HepG2 (cell line): ENCODE measurements at regions not wholly inside any gene's neighbourhood (a gene's known extent, or its start where the extent isn't known, plus 50 kb on each side); places are given as distances from the start of the nearest gene placed in this dataset.

Source experiments
- ATAC-seq: fragments of 200-7000 bp; cut with Tn5 transposase; 3 replicates; pipeline ENCODE4 v1.9.1; 2020; ENCODE audit warnings: mild to moderate bottlenecking, moderate library complexity
- BruUV-seq: library from RNA; stranded (reverse); fragments of 400-500 nt; replicated peaks from 2 replicates; lab custom pipeline; 2021; lab: Mats Ljungman, UMichigan
- CTCF ChIA-PET: fragments of 300-600 bp; formaldehyde crosslinking; extraction: SDS; loops from one replicate; lab custom pipeline; 2021; ENCODE audit warnings: low total read pairs, inconsistent platforms, low intra/inter-chr PET ratio; lab: Yijun Ruan, JAX
- POLR2A ChIA-PET: fragments of 350-600 bp; sonication (Branson Sonifier 250); formaldehyde crosslinking; loops from one replicate; lab custom pipeline; 2020; ENCODE audit warnings: antibody characterized with exemption, inconsistent platforms; lab: Yijun Ruan, JAX
- DNase-seq: peaks from one replicate; pipeline ENCODE4 v3.0.0-alpha.2; 2015; ENCODE audit warnings: low spot score
- FAIRE-seq: peaks from 3 replicates; lab custom pipeline; 2011; peaks lifted over from hg19 to GRCh38; lab: Jason Lieb, UNC
- H2AFZ ChIP-seq: one replicate; pipeline ENCODE4 v1.6.1; 2011; ENCODE audit warnings: low read length, inconsistent platforms
- H3K27ac ChIP-seq: fragments of 300-600 bp; 3 replicates; pipeline ENCODE4 v1.8.0; 2011; ENCODE audit warnings: mixed run types, mild to moderate bottlenecking, mixed read lengths, low read length, inconsistent platforms; ENCODE audit not compliant: insufficient read depth; ENCODE audit errors: extremely low read length
- H3K27me3 ChIP-seq, 2 experiments: fragments of 200-600 bp in 1 of 2; 2 replicates in 1 of 2; 3 replicates in 1 of 2; pipeline versions ENCODE4 v1.6.0 to v1.8.0; 2011; ENCODE audit warnings: low read length in 2 of 2, mild to moderate bottlenecking in 2 of 2, moderate library complexity in 2 of 2, inconsistent platforms in 1 of 2; ENCODE audit not compliant: insufficient read depth in 2 of 2, control insufficient read depth in 1 of 2
- H3K36me3 ChIP-seq, 2 experiments: fragments of 200-600 bp in 1 of 2; replicated peaks in 1 of 2; 2 replicates in 1 of 2; 3 replicates in 1 of 2; pipeline versions ENCODE4 v1.5.1 to v1.8.0; 2011; ENCODE audit warnings: low read length in 2 of 2, inconsistent platforms in 1 of 2; ENCODE audit not compliant: insufficient read depth in 2 of 2, control insufficient read depth in 1 of 2
- H3K4me1 ChIP-seq: 2 replicates; pipeline ENCODE4 v1.5.1; 2012; ENCODE audit warnings: low read length, inconsistent platforms; ENCODE audit not compliant: insufficient read depth
- H3K4me2 ChIP-seq: 2 replicates; pipeline ENCODE4 v1.6.0; 2011; ENCODE audit warnings: low read depth, low read length, inconsistent platforms
- H3K4me3 ChIP-seq, 3 experiments: fragments of 200-600 bp in 1 of 3; sonication (generic), shearing (Covaris generic) in 1 of 3; replicated peaks in 1 of 3; 2 replicates each; pipeline ENCODE4 v1.5.1; 2011 to 2016; ENCODE audit warnings: low read length in 3 of 3, inconsistent platforms in 2 of 3, low read depth in 2 of 3, mild to moderate bottlenecking in 2 of 3, control low read depth in 1 of 3, mixed read lengths in 1 of 3; ENCODE audit not compliant: insufficient read depth in 1 of 3
- H3K79me2 ChIP-seq: one replicate; pipeline ENCODE4 v1.6.1; 2011; ENCODE audit warnings: low read length, inconsistent platforms; ENCODE audit not compliant: insufficient read depth
- H3K9ac ChIP-seq: 2 replicates; pipeline ENCODE4 v1.6.0; 2011; ENCODE audit warnings: mild to moderate bottlenecking, low read depth, low read length, inconsistent platforms; ENCODE audit not compliant: insufficient read depth
- H3K9me3 ChIP-seq: 2 replicates; pipeline ENCODE4 v1.5.1; 2012; ENCODE audit warnings: mild to moderate bottlenecking, low read length
- H4K20me1 ChIP-seq: 2 replicates; pipeline ENCODE4 v1.6.0; 2011; ENCODE audit warnings: inconsistent platforms, mild to moderate bottlenecking, low read length, moderate library complexity; ENCODE audit not compliant: insufficient read depth
- AFF4 ChIP-seq: sonication (generic); formaldehyde crosslinking; IDR thresholded peaks from 2 replicates; pipeline ENCODE4 v1.4.0; 2020; ENCODE audit warnings: missing genetic modification reagents
- CBX2 ChIP-seq, 2 experiments: fragments of 200-600 bp in 1 of 2; sonication (generic); formaldehyde crosslinking in 1 of 2; IDR thresholded peaks; 2 replicates each; pipeline versions ENCODE4 v1.7.0 to v1.8.1; 2018 to 2022; ENCODE audit warnings: low read depth in 2 of 2, low read length in 1 of 2, mild to moderate bottlenecking in 1 of 2, missing genetic modification reagents in 1 of 2
- CBX5 ChIP-seq: sonication (generic); formaldehyde crosslinking; IDR thresholded peaks from 2 replicates; pipeline ENCODE4 v1.4.0; 2020; ENCODE audit warnings: missing genetic modification reagents, borderline replicate concordance
- CEBPB ChIP-seq: IDR thresholded peaks from 2 replicates; pipeline ENCODE4 v1.6.1; 2011; ENCODE audit warnings: low read depth, low read length, improper control_type of control experiment, borderline replicate concordance
- HES4 ChIP-seq: sonication (generic); formaldehyde crosslinking; IDR thresholded peaks from 2 replicates; pipeline ENCODE4 v1.9.0; 2021; ENCODE audit warnings: mild to moderate bottlenecking, missing genetic modification reagents, borderline replicate concordance
- HNRNPUL1 ChIP-seq: fragments of 200-400 bp; formaldehyde crosslinking; IDR thresholded peaks from 2 replicates; pipeline ENCODE4 v1.6.1; 2017; ENCODE audit warnings: low read depth, mild to moderate bottlenecking, low read length, moderate library complexity
- NFYB ChIP-seq: sonication (generic); formaldehyde crosslinking; IDR thresholded peaks from 2 replicates; pipeline ENCODE4 v1.4.0; 2020; ENCODE audit warnings: missing genetic modification reagents
- RAD51 ChIP-seq: fragments of 450-650 bp; IDR thresholded peaks from 2 replicates; pipeline ENCODE4 v1.6.1; 2016; ENCODE audit warnings: borderline replicate concordance
- STAG1 ChIP-seq: sonication (generic); formaldehyde crosslinking; IDR thresholded peaks from 2 replicates; pipeline ENCODE4 v1.4.0; 2020; ENCODE audit warnings: missing genetic modification reagents
- TEF ChIP-seq: sonication (generic); formaldehyde crosslinking; IDR thresholded peaks from 2 replicates; pipeline ENCODE4 v1.5.0; 2020; ENCODE audit warnings: missing genetic modification reagents
- TSC22D2 ChIP-seq: sonication (generic); formaldehyde crosslinking; IDR thresholded peaks from 2 replicates; pipeline ENCODE4 v1.5.1; 2020; ENCODE audit warnings: missing genetic modification reagents, mild to moderate bottlenecking, borderline replicate concordance
- ZC3H4 ChIP-seq: sonication (generic); formaldehyde crosslinking; IDR thresholded peaks from 2 replicates; pipeline ENCODE4 v1.4.0; 2020; ENCODE audit warnings: missing genetic modification reagents, borderline replicate concordance
- ZNF101 ChIP-seq: sonication (generic); formaldehyde crosslinking; IDR thresholded peaks from 2 replicates; pipeline ENCODE4 v1.4.0; 2020; ENCODE audit warnings: mild to moderate bottlenecking, low read depth, missing genetic modification reagents, borderline replicate concordance
- ZNF124 ChIP-seq: sonication (generic); formaldehyde crosslinking; IDR thresholded peaks from 2 replicates; pipeline ENCODE4 v1.4.0; 2020; ENCODE audit warnings: missing genetic modification reagents
- ZNF30 ChIP-seq: sonication (generic); formaldehyde crosslinking; IDR thresholded peaks from 2 replicates; pipeline ENCODE4 v1.5.0; 2020; ENCODE audit warnings: mild to moderate bottlenecking, missing genetic modification reagents
- ZNF7 ChIP-seq: IDR thresholded peaks from 2 replicates; pipeline ENCODE4 v1.6.1; 2016; ENCODE audit warnings: missing biosample characterization, missing genetic modification reagents
- WGBS: methylation state at CpG from one replicate; pipeline ENCODE4 v1.1.6; 2017; ENCODE audit warnings: low lambda C conversion rate; 5-methylcytosine and 5-hydroxymethylcytosine counted together
- in situ Hi-C: cut with HindIII; loops from 2 replicates; pipeline ENCODE4 v1.10.0; 2017; ENCODE audit warnings: low pct_unique_long_range_greater_than_20kb; ENCODE audit not compliant: extremely low pct_ligation_motif_present
- intact Hi-C: fragments of 100-400 bp; cut with micrococcal nuclease; formaldehyde crosslinking; loops from one replicate; pipeline ENCODE4 v1.10.0; 2022; ENCODE audit not compliant: unreplicated experiment
- TF ChIP-seq, protein P1 (sequence below): sonication (generic); formaldehyde crosslinking; IDR thresholded peaks from 2 replicates; pipeline ENCODE4 v1.8.0; 2022; ENCODE audit warnings: missing genetic modification reagents, mild to moderate bottlenecking, moderate library complexity, borderline replicate concordance
- TF ChIP-seq, protein P2 (sequence below): sonication (generic); formaldehyde crosslinking; conservative IDR thresholded peaks from 2 replicates; pipeline ENCODE4 v1.8.0; 2022; ENCODE audit warnings: low read depth, missing genetic modification reagents

DNA sequence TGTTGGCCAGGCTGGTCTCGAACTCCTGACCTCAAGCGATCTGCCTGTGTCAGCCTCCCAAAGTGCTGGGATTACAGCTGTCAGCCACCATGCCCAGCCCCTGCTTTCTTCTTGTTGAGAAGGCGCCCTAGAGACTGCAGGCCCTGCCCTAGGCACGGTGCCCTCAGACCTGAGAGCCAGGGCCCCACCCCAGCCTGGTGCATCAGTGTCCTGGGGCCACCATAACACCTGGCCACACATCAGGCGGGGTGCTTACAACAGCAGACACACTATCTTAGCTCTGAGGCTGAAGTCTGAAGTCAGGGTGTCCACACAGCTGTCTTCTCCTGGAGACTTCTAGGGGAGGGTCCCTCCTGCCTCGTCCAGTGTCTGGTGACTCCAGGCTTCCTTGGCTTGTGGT, 120.6 kb downstream of the NDUFA10 start:
- H3K9ac ChIP-seq = no peak overlapping the region
- H3K36me3 ChIP-seq = no peaks in the 10 kb centered on the region
- no peak for FAIRE-seq
- H3K4me2 ChIP-seq = no peak overlapping the region
- no peaks in the 10 kb centered on the region for H3K9me3 ChIP-seq
- no TSS peak for BruUV-seq
- peaks cover 3 to 19% of the 10 kb centered on the region in 2 experiments; a peak in 4 of 5 replicates for H3K27me3 ChIP-seq
- WGBS = 41% methylated on average over 6 of the region's 6 CpGs
- H3K27ac ChIP-seq = no peak overlapping the region
- H3K79me2 ChIP-seq = no peaks in the 10 kb centered on the region
- POLR2A ChIA-PET = no interaction called here
- no peaks in the 10 kb centered on the region for H4K20me1 ChIP-seq
- ATAC-seq = no peak
- H3K4me3 ChIP-seq = no peak overlapping the region
- intact Hi-C loops = no loop called here
- in situ Hi-C loops = no loop called here
- CTCF ChIA-PET = no interaction called here
- no peak for DNase-seq
- no peak overlapping the region for H2AFZ ChIP-seq
- H3K4me1 ChIP-seq = no peaks in the 10 kb centered on the region
- TF ChIP-seq ZNF124 (CRISPR knock-in tag) (no peak), RAD51 (no peak), TSC22D2 (no peak), NFYB (CRISPR knock-in tag) (no peak), CBX2 (IDR thresholded peaks at IDR 0.05; ENCODE audit: low read depth, low read length) (no peak), CBX2 (CRISPR knock-in tag; IDR thresholded peaks at IDR 0.05; ENCODE audit: low read depth) (no peak), CBX5 (no peak), HES4 (no peak), ZNF101 (no peak), STAG1 (CRISPR knock-in tag) (no peak), ZNF7 (CRISPR knock-in tag) (no peak), HNRNPUL1 (no peak), ZNF30 (CRISPR knock-in tag) (no peak), CEBPB (no peak), TEF (CRISPR knock-in tag) (no peak), ZC3H4 (no peak), AFF4 (CRISPR knock-in tag) (no peak)
- TF ChIP-seq, protein P1, sequence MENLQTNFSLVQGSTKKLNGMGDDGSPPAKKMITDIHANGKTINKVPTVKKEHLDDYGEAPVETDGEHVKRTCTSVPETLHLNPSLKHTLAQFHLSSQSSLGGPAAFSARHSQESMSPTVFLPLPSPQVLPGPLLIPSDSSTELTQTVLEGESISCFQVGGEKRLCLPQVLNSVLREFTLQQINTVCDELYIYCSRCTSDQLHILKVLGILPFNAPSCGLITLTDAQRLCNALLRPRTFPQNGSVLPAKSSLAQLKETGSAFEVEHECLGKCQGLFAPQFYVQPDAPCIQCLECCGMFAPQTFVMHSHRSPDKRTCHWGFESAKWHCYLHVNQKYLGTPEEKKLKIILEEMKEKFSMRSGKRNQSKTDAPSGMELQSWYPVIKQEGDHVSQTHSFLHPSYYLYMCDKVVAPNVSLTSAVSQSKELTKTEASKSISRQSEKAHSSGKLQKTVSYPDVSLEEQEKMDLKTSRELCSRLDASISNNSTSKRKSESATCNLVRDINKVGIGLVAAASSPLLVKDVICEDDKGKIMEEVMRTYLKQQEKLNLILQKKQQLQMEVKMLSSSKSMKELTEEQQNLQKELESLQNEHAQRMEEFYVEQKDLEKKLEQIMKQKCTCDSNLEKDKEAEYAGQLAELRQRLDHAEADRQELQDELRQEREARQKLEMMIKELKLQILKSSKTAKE (CRISPR knock-in tag) = no peak
- TF ChIP-seq, protein P2, sequence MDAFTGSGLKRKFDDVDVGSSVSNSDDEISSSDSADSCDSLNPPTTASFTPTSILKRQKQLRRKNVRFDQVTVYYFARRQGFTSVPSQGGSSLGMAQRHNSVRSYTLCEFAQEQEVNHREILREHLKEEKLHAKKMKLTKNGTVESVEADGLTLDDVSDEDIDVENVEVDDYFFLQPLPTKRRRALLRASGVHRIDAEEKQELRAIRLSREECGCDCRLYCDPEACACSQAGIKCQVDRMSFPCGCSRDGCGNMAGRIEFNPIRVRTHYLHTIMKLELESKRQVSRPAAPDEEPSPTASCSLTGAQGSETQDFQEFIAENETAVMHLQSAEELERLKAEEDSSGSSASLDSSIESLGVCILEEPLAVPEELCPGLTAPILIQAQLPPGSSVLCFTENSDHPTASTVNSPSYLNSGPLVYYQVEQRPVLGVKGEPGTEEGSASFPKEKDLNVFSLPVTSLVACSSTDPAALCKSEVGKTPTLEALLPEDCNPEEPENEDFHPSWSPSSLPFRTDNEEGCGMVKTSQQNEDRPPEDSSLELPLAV (CRISPR knock-in tag) = no peak
